Erythroblast (primary cell): ENCODE measurements at regions not wholly inside any gene's neighbourhood (a gene's known extent, or its start where the extent isn't known, plus 50 kb on each side); places are given as distances from the start of the nearest gene placed in this dataset.

Source experiments
- GATA1 ChIP-seq: IDR thresholded peaks from 2 replicates; pipeline ENCODE4 v1.6.1; 2011; ENCODE audit warnings: low read depth, mild to moderate bottlenecking, control low read depth, low read length, moderate library complexity
- POLR2A ChIP-seq: IDR thresholded peaks from 2 replicates; pipeline ENCODE4 v1.6.1; 2011; ENCODE audit warnings: mild to moderate bottlenecking, low read length

DNA sequence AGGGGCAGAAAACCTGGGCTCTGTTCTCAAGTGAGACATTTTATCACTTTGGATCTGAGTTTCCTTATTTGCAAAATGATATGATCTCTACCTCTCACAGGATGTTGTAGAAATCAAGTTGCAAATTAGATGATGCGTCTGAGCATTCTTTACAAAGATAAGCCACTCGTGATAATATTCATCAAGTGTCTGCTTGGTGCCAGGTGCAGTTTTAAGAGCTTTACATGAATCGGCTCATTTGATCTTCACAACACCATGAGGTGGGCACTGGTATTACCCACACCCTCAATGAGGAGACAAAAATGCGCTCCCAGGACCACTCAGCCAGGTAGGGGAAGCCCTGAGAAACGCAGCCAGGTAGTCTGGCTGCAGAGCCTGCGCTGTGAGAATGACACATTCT, 59.1 kb upstream of the CA12 start:
- TF ChIP-seq POLR2A = no peak
- no peak for TF ChIP-seq GATA1
